ENCODE measurements at regions not wholly inside any gene's neighbourhood (a gene's known extent, or its start where the extent isn't known, plus 50 kb on each side); places are given as distances from the start of the nearest gene placed in this dataset.

DNA sequence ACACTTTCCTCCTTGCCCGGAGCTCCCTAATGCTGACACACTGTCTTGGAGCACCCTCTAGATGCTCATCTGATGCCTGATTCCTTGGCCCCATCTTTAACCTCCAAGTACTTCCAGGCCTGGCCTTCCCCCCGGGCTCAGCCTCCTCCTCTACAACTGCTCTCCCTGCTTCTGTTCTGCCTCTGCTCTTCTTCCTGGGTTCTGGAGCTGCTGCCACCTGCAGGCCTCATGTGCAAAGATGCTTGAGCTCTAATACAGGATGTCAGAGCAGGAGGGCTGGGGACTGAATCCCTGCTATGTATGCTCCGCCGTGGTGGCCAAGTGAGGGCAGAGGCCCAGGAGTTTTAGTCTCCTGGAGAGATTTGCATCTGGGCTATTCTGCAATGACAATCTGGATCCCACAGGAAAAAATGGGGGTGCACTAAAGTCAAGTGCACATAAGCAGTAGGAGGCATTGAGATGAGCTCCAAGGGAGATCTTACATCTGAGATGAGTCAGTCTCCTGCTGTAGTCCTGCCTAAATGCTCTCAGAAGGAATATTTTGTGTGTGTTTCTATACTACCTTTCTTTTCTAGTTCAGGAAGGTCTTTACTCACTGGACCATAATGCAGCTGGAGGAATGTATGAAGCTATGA lies 296.3 kb downstream of the UACA start:
- dilution Hi-C loops (cut with HindIII; ENCODE audit: low sequenced_read_pairs, unreplicated experiment) (no loop called here), in situ Hi-C loops (cut with MboI; ENCODE audit: low sequenced_read_pairs) (no loop called here), intact Hi-C loops (cut with micrococcal nuclease) (loop anchor here (5.0 to 10.0 kb wide), 4 partner anchors 192 to 990 kb away; no protein-coding TSS in a partner anchor)
- CTCF ChIA-PET, result interaction anchor here (0.6 to 1.6 kb wide), 11 partner anchors 9 to 991 kb away, joined by 3 to 12 read pairs (median 3); no protein-coding TSS in a partner anchor
- no peak overlapping the region for H4K5ac ChIP-seq (ENCODE audit: low read depth, low read length)
- POLR2A ChIA-PET (ENCODE audit: unreplicated experiment), result no interaction called here
- H4K91ac ChIP-seq (ENCODE audit: insufficient read depth, low read depth, low read length), result no peak overlapping the region
- no peak overlapping the region for H3K9ac ChIP-seq (ENCODE audit: low read depth, low read length)
- peaks cover 62% of the 10 kb centered on the region for H3K27me3 ChIP-seq (ENCODE audit: control insufficient read depth, insufficient read depth, low read length)
- no peak overlapping the region for H2BK120ac ChIP-seq (ENCODE audit: low read depth, low read length)
- no peaks in the 10 kb centered on the region for H3K9me3 ChIP-seq (ENCODE audit: control insufficient read depth, insufficient read depth, low read length)
- no peak overlapping the region for H2BK5ac ChIP-seq (ENCODE audit: low read depth, low read length, poor library complexity, severe bottlenecking)
- H3K18ac ChIP-seq (ENCODE audit: low read depth, low read length), result no peak overlapping the region
- H3K56ac ChIP-seq (ENCODE audit: extremely low read depth, insufficient read depth, low read length), result no peak overlapping the region
- no peak overlapping the region for H2AK5ac ChIP-seq (ENCODE audit: low read depth, low read length)
- H2BK20ac ChIP-seq (ENCODE audit: low read depth, low read length), result no peak overlapping the region
- no peak for TF ChIP-seq NFE2L2 (IDR thresholded peaks at IDR 0.05; ENCODE audit: low read depth, low read length)
- TF ChIP-seq MAZ (IDR thresholded peaks at IDR 0.05; ENCODE audit: borderline replicate concordance, low read depth, low read length), result peak; percentile 22; the same call in 1 of the 2 replicates
- TF ChIP-seq MXI1 (IDR thresholded peaks at IDR 0.05; ENCODE audit: borderline replicate concordance, low read depth, low read length), result no peak
- TF ChIP-seq, protein P1, sequence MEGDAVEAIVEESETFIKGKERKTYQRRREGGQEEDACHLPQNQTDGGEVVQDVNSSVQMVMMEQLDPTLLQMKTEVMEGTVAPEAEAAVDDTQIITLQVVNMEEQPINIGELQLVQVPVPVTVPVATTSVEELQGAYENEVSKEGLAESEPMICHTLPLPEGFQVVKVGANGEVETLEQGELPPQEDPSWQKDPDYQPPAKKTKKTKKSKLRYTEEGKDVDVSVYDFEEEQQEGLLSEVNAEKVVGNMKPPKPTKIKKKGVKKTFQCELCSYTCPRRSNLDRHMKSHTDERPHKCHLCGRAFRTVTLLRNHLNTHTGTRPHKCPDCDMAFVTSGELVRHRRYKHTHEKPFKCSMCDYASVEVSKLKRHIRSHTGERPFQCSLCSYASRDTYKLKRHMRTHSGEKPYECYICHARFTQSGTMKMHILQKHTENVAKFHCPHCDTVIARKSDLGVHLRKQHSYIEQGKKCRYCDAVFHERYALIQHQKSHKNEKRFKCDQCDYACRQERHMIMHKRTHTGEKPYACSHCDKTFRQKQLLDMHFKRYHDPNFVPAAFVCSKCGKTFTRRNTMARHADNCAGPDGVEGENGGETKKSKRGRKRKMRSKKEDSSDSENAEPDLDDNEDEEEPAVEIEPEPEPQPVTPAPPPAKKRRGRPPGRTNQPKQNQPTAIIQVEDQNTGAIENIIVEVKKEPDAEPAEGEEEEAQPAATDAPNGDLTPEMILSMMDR (conservative IDR thresholded peaks at IDR 0.05; ENCODE audit: low read depth, low read length), result peak; percentile 61
- TF ChIP-seq RAD21 (IDR thresholded peaks at IDR 0.05; ENCODE audit: low read length), result peak; percentile 66
- TF ChIP-seq SMC3 (IDR thresholded peaks at IDR 0.05; ENCODE audit: low read depth, low read length), result peak; percentile 62
- peaks cover 2% of the 10 kb centered on the region for H3K4me1 ChIP-seq (ENCODE audit: control insufficient read depth, insufficient read depth, low read length)
- H4K8ac ChIP-seq (ENCODE audit: low read depth in 2 of 2, low read length in 2 of 2), result no peak overlapping the region
- ATAC-seq (ENCODE audit: low read depth) (peak; percentile 93), DNase-seq (peak; percentile 54)
- no peaks in the 10 kb centered on the region for H3K79me1 ChIP-seq (ENCODE audit: low read depth in 1 of 2, low read length in 2 of 2)
- no peak overlapping the region; the same call in 2 of the 3 replicates for H2BK15ac ChIP-seq (ENCODE audit: low read depth, low read length)
- no peak overlapping the region for H3K14ac ChIP-seq (replicated peaks; ENCODE audit: low read depth, low read length)
- no peak overlapping the region for H3K4me2 ChIP-seq (ENCODE audit: low read depth, low read length)
- H2AK9ac ChIP-seq (replicated peaks; ENCODE audit: low read depth, low read length, poor library complexity), result no peak overlapping the region
- no peaks in the 10 kb centered on the region for H4K20me1 ChIP-seq (ENCODE audit: insufficient read depth, low read length)
- H3K4ac ChIP-seq (ENCODE audit: low read depth, low read length), result no peak overlapping the region
- no peak overlapping the region for H3K23ac ChIP-seq (ENCODE audit: low read depth, low read length)
- BruUV-seq (replicated peaks), result no TSS peak
- 100% methylated on average over 1 of the region's 4 CpGs; no CpG with 5 or more reads in 1 of the 2 experiments for WGBS, 2 experiments (ENCODE audit: extremely low coverage in 2 of 2, insufficient read length in 1 of 2)
- H2AFZ ChIP-seq (replicated peaks; ENCODE audit: low read length, poor library complexity), result peak overlapping the region; percentile 38
- no peaks in the 10 kb centered on the region for H3K9me1 ChIP-seq (ENCODE audit: insufficient read depth, low read length)
- H3K4me3 ChIP-seq (ENCODE audit: insufficient read depth, low read depth, low read length), result no peak overlapping the region
- no peaks in the 10 kb centered on the region for H3K36me3 ChIP-seq (ENCODE audit: control insufficient read depth, insufficient read depth, low read length)
- H3K27ac ChIP-seq (ENCODE audit: insufficient read depth, low read length), result no peak overlapping the region
